Ovary (tissue), 7 donors: ENCODE measurements at regions not wholly inside any gene's neighbourhood (a gene's known extent, or its start where the extent isn't known, plus 50 kb on each side); places are given as distances from the start of the nearest gene placed in this dataset.

ENCODE experiments used
- DNase-seq, 5 donors: peaks; one replicate each; pipeline ENCODE4 v3.0.0-alpha.2; 2019 to 2020
- H3K27ac ChIP-seq, 2 donors: fragments of 200-600 bp; one replicate each; pipeline versions ENCODE4 v1.5.1 to v1.8.0; 2019 to 2022
- H3K27me3 ChIP-seq: fragments of 200-600 bp; one replicate; pipeline ENCODE4 v1.8.0; 2022
- H3K36me3 ChIP-seq: fragments of 200-600 bp; sonication (generic); one replicate; pipeline ENCODE4 v1.5.1; 2019
- H3K4me1 ChIP-seq: one replicate; pipeline ENCODE4 v1.8.1; 2013; ENCODE audit warnings: mild to moderate bottlenecking, moderate library complexity; ENCODE audit not compliant: insufficient read depth
- H3K4me3 ChIP-seq: fragments of 200-600 bp; sonication (generic); one replicate; pipeline ENCODE4 v1.5.1; 2017
- H3K9me3 ChIP-seq, 2 donors: fragments of 200-600 bp in 1 of 2; sonication (generic) in 1 of 2; one replicate each; pipeline versions ENCODE4 v1.5.1 to v1.8.1; 2013 to 2019; ENCODE audit warnings: mild to moderate bottlenecking in 1 of 2, moderate library complexity in 1 of 2
- CTCF ChIP-seq, 3 donors: fragments of 450-650 bp in 2 of 3; fragments of 200-600 bp in 1 of 3; IDR thresholded peaks; one replicate each; pipeline versions ENCODE4 v1.5.1 to v1.8.0; 2016 to 2022; ENCODE audit warnings: antibody characterized with exemption in 3 of 3, mild to moderate bottlenecking in 1 of 3
- EP300 ChIP-seq: sonication (generic); formaldehyde crosslinking; IDR thresholded peaks from one replicate; pipeline ENCODE4 v1.6.1; 2017; ENCODE audit warnings: antibody characterized with exemption
- POLR2A ChIP-seq: fragments of 450-650 bp; IDR thresholded peaks from one replicate; pipeline ENCODE4 v1.6.1; 2017; ENCODE audit warnings: antibody characterized with exemption, mild to moderate bottlenecking, moderate library complexity
- WGBS, 3 donors: extraction: QIAGEN DNeasy Blood & Tissue Kit in 1 of 3; methylation state at CpG; one replicate each; pipeline versions ENCODE4 v1.1.5 to v1.1.7; 2013 to 2017; 5-methylcytosine and 5-hydroxymethylcytosine counted together
- intact Hi-C, 4 donors: fragments of 100-400 bp; cut with DNase I; formaldehyde crosslinking; loops; one replicate each; pipeline versions ENCODE4 v1.11.0 to v1.15.1; 2022 to 2023
- donor health status: DM: no; HTN: no; CAD: no; lungs with moderate emphysema.
- donor health status: DM: no; HTN: no; CAD: no.
- donor health status: Bipolar disorder and iron deficiency.
- donor health status: DM: no; HTN: no; CAD: no.
- donor health status: DM: yes; HTN: yes; CAD: no.

DNA sequence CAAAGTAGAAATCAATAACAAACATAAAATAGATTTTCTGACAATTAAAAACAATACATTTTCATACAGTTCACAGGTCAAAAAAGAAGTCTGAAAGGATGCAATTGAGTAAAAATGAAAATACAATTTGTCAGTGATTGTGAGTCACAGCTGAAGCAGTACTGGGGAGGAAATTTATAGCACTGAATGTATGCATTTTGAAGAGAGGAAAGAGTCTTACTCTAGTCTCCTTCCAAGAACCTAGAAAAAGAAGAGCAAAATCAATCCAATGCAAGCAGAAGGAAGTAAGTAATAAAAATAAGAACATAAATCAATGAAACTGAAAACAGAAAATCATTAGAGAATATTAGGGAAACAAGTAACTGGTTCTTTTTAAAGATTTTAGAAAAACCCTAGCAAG is 507.2 kb upstream of the IGFBP3 start:
- Histone ChIP-seq H3K4me3 (no peak overlapping the region), H3K9me3 (no peaks in the 10 kb centered on the region), H3K4me1 (no peaks in the 10 kb centered on the region), H3K27me3 (no peaks in the 10 kb centered on the region), H3K27ac (no peak overlapping the region), H3K36me3 (no peaks in the 10 kb centered on the region)
- TF ChIP-seq CTCF (IDR thresholded peaks at IDR 0.05) (no peak), POLR2A (no peak), EP300 (no peak)
- intact Hi-C loops = no loop called here
- no peak for DNase-seq

- Histone ChIP-seq H3K4me3 (no peak overlapping the region), H3K36me3 (no peaks in the 10 kb centered on the region), H3K9me3 (no peaks in the 10 kb centered on the region), H3K4me1 (no peaks in the 10 kb centered on the region), H3K27me3 (no peaks in the 10 kb centered on the region), H3K27ac (no peak overlapping the region)
- no peak for DNase-seq
- 96 to 100% (median 97%) methylated on average over 1 of the region's 1 CpG for WGBS, 3 donors
- intact Hi-C loops = no loop called here
- no peak for TF ChIP-seq CTCF (IDR thresholded peaks at IDR 0.05)
Measured at GRCh38 chr7:46424934-46425333, 503.9 kb upstream of the IGFBP3 start.

DNA sequence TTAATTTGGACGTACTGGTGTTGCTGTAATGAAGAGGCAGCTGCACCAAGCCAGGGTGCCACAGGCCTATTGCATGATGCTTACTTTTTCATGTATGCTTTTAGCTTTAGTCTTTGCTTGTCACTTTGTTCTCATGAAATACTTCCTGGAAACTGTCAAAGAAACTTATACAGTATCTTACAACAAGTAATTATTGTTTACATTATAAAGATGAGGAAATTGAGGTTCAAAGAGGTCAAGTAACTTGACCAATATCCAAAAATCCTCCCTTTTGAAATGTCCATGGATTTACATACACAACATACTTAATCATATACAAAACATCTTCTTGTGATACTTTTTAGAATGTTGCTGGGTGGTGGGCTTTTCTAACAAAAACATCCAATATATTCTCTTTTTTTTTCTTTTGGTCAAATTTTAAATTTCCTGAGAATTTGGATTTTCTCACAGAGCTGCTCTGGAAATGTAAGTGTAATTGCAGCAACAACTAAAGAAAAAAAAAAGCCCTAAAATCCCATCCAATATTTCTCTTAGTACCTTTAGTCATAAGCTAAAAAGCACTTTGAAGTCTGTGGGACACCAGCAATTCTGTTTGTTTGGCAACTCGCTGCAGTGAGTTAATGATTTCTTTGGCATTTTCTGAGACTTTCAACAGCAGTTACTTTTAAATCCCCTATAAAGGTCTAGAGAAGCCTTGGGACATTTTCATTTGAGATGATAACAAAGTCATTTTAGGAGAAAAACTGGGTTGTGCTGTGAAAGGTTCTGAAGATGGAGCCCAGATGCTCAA is 500.6 kb upstream of the IGFBP3 start:
- no peak overlapping the region for H3K4me3 ChIP-seq
- no peak overlapping the region for H3K27ac ChIP-seq
- intact Hi-C loops = no loop called here
- whole genome bisulfite sequencing, 3 donors = 79 to 86% (median 80%) methylated on average over 2 of the region's 2 CpGs
- no peak for DNase-seq
- TF ChIP-seq POLR2A (no peak), CTCF (IDR thresholded peaks at IDR 0.05) (no peak), EP300 (no peak)
- H3K27me3 ChIP-seq = no peaks in the 10 kb centered on the region
- no peaks in the 10 kb centered on the region for H3K36me3 ChIP-seq
- no peaks in the 10 kb centered on the region for H3K9me3 ChIP-seq
- no peaks in the 10 kb centered on the region for H3K4me1 ChIP-seq

DNA sequence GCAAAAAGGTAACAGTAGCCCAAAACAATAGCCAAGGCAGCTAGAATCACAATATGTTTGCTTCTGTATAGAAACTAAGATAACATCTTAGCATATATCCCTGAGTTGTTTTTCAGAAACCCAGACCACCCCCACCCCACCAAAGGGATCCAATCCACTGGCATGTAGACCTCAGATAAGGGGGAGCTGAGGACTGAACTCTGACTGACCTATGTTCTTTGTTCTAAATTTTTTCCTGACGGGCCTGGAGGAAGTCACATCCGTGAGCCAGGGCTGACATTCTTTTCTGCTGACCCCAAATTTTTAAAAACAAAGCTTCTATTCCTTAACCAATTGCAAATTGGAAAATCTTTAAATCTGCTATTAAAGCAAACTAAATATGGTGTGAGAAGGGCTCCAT is 493.9 kb upstream of the IGFBP3 start:
- H3K36me3 ChIP-seq = no peaks in the 10 kb centered on the region
- H3K27ac ChIP-seq = no peak overlapping the region
- no peaks in the 10 kb centered on the region for H3K4me1 ChIP-seq
- WGBS, 3 donors = 20 to 25% (median 20%) methylated on average over 2 of the region's 2 CpGs
- intact Hi-C loops = no loop called here
- no peak for DNase-seq
- H3K27me3 ChIP-seq = no peaks in the 10 kb centered on the region
- TF ChIP-seq EP300 = no peak
- no peak overlapping the region for H3K4me3 ChIP-seq
- no peaks in the 10 kb centered on the region for H3K9me3 ChIP-seq

GRCh38 chr7:46411236-46411635 is 490.2 kb upstream of the IGFBP3 start:
- intact Hi-C loops = no loop called here
- TF ChIP-seq POLR2A (no peak), CTCF (IDR thresholded peaks at IDR 0.05) (no peak), EP300 (no peak)
- DNase-seq = no peak

More at GRCh38 chr7:46411236-46411635, 490.2 kb upstream of the IGFBP3 start:
- no peak overlapping the region for H3K4me3 ChIP-seq
- H3K27ac ChIP-seq = no peak overlapping the region
- no peaks in the 10 kb centered on the region for H3K36me3 ChIP-seq
- H3K9me3 ChIP-seq = no peaks in the 10 kb centered on the region
- H3K4me1 ChIP-seq = no peaks in the 10 kb centered on the region
- H3K27me3 ChIP-seq = no peaks in the 10 kb centered on the region
